Bronchial epithelial cell (primary cell): ENCODE measurements at regions not wholly inside any gene's neighbourhood (a gene's known extent, or its start where the extent isn't known, plus 50 kb on each side); places are given as distances from the start of the nearest gene placed in this dataset.

ENCODE experiments used
- DNase-seq: peaks from one replicate; pipeline ENCODE4 v3.0.0-alpha.2; 2010; ENCODE audit warnings: low read depth
- FAIRE-seq: peaks from 2 replicates; lab custom pipeline; 2011; peaks lifted over from hg19 to GRCh38; lab: Jason Lieb, UNC
- H3K27me3 ChIP-seq: 2 replicates; pipeline ENCODE4 v1.5.1; 2011; ENCODE audit warnings: low read length; ENCODE audit not compliant: control insufficient read depth, insufficient read depth
- H3K36me3 ChIP-seq: 2 replicates; pipeline ENCODE4 v1.5.1; 2011; ENCODE audit warnings: low read length; ENCODE audit not compliant: control insufficient read depth, insufficient read depth
- H3K4me3 ChIP-seq: 2 replicates; pipeline ENCODE4 v1.5.1; 2011; ENCODE audit warnings: mild to moderate bottlenecking, low read depth, low read length, control low read depth
- TF ChIP-seq, protein P1 (sequence below): IDR thresholded peaks from 2 replicates; pipeline ENCODE4 v1.5.1; 2011; ENCODE audit warnings: mild to moderate bottlenecking, moderate library complexity, low read length, control low read depth, inconsistent platforms; ENCODE audit not compliant: insufficient read depth, severe bottlenecking

DNA sequence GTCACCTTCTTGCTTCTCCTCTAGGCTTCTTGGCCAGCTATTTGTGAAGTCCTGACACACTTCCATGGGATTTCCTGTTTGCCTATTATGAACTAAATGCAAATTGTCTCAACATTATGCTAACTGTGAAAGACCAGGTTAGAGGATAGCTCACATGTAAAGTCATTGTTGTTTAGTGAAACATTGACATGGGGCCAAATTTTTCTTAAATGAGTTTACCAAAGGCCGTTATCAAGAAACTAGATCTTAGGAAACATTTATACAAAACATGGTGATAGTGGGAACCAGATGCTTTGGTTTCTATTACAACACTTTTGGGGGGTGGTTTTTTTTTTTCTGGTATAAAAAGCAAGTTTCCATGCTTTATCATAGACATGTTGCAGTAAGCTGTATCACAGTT is 466.8 kb upstream of the FAM241A start:
- FAIRE-seq (no peak), DNase-seq (peak; percentile 75)
- no peak overlapping the region for H3K4me3 ChIP-seq
- no peaks in the 10 kb centered on the region for H3K27me3 ChIP-seq
- no peaks in the 10 kb centered on the region for H3K36me3 ChIP-seq
- TF ChIP-seq, protein P1, sequence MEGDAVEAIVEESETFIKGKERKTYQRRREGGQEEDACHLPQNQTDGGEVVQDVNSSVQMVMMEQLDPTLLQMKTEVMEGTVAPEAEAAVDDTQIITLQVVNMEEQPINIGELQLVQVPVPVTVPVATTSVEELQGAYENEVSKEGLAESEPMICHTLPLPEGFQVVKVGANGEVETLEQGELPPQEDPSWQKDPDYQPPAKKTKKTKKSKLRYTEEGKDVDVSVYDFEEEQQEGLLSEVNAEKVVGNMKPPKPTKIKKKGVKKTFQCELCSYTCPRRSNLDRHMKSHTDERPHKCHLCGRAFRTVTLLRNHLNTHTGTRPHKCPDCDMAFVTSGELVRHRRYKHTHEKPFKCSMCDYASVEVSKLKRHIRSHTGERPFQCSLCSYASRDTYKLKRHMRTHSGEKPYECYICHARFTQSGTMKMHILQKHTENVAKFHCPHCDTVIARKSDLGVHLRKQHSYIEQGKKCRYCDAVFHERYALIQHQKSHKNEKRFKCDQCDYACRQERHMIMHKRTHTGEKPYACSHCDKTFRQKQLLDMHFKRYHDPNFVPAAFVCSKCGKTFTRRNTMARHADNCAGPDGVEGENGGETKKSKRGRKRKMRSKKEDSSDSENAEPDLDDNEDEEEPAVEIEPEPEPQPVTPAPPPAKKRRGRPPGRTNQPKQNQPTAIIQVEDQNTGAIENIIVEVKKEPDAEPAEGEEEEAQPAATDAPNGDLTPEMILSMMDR: no peak

- Histone ChIP-seq H3K36me3 (no peaks in the 10 kb centered on the region), H3K27me3 (no peaks in the 10 kb centered on the region), H3K4me3 (no peak overlapping the region)
- no peak for DNase-seq
- TF ChIP-seq, protein P1: no peak
- FAIRE-seq: no peak
These were observed 466.3 kb upstream of the FAM241A start for GRCh38 chr4:111678908-111679307.

DNA sequence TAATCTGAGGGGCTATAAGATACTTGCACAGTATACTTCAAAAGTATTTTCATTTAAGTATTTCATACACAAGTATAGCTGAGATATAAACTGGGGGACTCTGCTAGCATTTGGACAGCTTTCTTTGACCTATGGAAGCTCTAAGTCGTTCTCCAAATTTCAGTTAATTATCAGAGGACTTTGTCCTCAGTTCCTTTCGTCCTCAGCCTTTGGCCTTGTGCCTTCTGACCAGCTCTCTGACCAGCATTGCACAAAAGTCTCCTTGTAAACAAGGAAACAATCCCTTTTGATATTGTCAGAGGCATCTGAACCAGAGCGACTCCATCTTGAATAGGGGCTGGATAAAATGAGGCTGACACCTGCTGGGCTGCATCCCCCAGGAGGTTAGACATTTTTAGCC is 464.0 kb upstream of the FAM241A start:
- TF ChIP-seq, protein P1: no peak
- no peaks in the 10 kb centered on the region for H3K27me3 ChIP-seq
- no peak for DNase-seq
- FAIRE-seq: no peak
- no peaks in the 10 kb centered on the region for H3K36me3 ChIP-seq
- H3K4me3 ChIP-seq: no peak overlapping the region

DNA sequence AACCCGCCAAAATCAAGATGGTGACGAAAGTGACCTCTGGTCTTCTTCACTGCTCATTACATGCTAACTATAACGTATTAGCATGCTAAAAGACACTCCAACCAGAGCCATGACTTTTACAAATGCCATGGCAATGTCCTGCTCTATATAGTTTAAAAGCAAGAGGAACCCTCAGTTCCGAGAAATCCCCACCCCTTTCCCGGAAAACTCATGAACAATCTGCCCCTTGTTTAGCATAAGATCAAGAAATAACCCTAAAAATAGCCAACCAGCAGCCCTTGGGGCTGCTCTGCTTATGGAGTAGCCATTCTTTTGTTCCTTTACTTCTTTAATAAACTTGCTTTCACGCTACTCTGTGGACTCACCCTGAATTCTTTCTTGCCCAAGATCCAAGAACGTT is 463.5 kb upstream of the FAM241A start:
- FAIRE-seq (no peak), DNase-seq (no peak)
- H3K4me3 ChIP-seq: no peak overlapping the region
- no peaks in the 10 kb centered on the region for H3K27me3 ChIP-seq
- TF ChIP-seq, protein P1: no peak
- H3K36me3 ChIP-seq: no peaks in the 10 kb centered on the region

- no peak overlapping the region for H3K4me3 ChIP-seq
- no peaks in the 10 kb centered on the region for H3K36me3 ChIP-seq
- no peaks in the 10 kb centered on the region for H3K27me3 ChIP-seq
- FAIRE-seq (no peak), DNase-seq (no peak)
- TF ChIP-seq, protein P1: no peak
These were observed 460.0 kb upstream of the FAM241A start for GRCh38 chr4:111685205-111685604.

DNA sequence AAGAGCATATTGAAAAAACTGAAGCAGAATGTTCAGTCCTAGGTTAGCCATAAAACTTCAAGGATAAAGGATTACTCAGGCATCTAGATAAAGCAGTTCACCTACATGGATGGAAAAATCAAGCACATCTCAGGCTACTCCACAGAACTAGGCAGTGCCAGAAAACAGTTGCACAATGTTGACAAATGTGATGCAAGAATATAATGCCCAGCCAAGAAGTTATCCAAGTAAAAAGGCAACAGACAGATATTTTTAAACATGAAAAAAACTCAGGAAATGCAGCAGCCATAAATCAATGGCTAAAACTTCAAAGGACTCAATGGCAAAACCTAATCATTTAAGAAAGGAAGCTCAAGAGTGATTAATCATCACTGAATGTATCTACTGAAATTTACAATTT is 456.0 kb upstream of the FAM241A start:
- FAIRE-seq: no peak
- peak; percentile 69 for DNase-seq
- Histone ChIP-seq H3K27me3 (no peaks in the 10 kb centered on the region), H3K36me3 (no peaks in the 10 kb centered on the region), H3K4me3 (no peak overlapping the region)
- TF ChIP-seq, protein P1: no peak
